NT2/D1 (cell line): ENCODE measurements at regions not wholly inside any gene's neighbourhood (a gene's known extent, or its start where the extent isn't known, plus 50 kb on each side); places are given as distances from the start of the nearest gene placed in this dataset.

ENCODE experiments used
- DNase-seq: peaks from one replicate; pipeline ENCODE4 v3.0.0-alpha.2; 2011; ENCODE audit warnings: low read depth, low spot score
- H3K27me3 ChIP-seq: 2 replicates; pipeline ENCODE4 v1.6.0; 2011; ENCODE audit warnings: mild to moderate bottlenecking; ENCODE audit not compliant: insufficient read length, insufficient read depth
- H3K36me3 ChIP-seq: 2 replicates; pipeline ENCODE4 v1.6.1; 2011; ENCODE audit warnings: mild to moderate bottlenecking, low read length, mixed read lengths; ENCODE audit not compliant: insufficient read depth, insufficient read length
- H3K4me1 ChIP-seq: 2 replicates; pipeline ENCODE4 v1.5.1; 2011; ENCODE audit not compliant: insufficient read depth, insufficient read length
- H3K4me3 ChIP-seq: 2 replicates; pipeline ENCODE4 v1.5.1; 2011; ENCODE audit warnings: low read depth; ENCODE audit not compliant: insufficient read length
- H3K9ac ChIP-seq: 2 replicates; pipeline ENCODE4 v1.6.0; 2011; ENCODE audit warnings: low read depth; ENCODE audit not compliant: insufficient read length
- H3K9me3 ChIP-seq: 2 replicates; pipeline ENCODE4 v1.5.1; 2011; ENCODE audit warnings: mild to moderate bottlenecking, low read length; ENCODE audit not compliant: insufficient read depth
- SUZ12 ChIP-seq: IDR thresholded peaks from 2 replicates; pipeline ENCODE4 v1.6.1; 2011; ENCODE audit not compliant: insufficient read length, insufficient read depth; ENCODE audit errors: extremely low read depth
- YY1 ChIP-seq: IDR thresholded peaks from 2 replicates; pipeline ENCODE4 v1.6.1; 2011; ENCODE audit not compliant: insufficient read length, insufficient read depth
- ZNF274 ChIP-seq: IDR thresholded peaks from 2 replicates; pipeline ENCODE4 v1.6.1; 2011; ENCODE audit warnings: mild to moderate bottlenecking, low read depth, low read length

GRCh38 chr20:16220826-16221225 lies 352.4 kb downstream of the KIF16B start:
- no peaks in the 10 kb centered on the region for H3K27me3 ChIP-seq
- no peaks in the 10 kb centered on the region for H3K36me3 ChIP-seq
- H3K4me1 ChIP-seq: no peaks in the 10 kb centered on the region
- H3K4me3 ChIP-seq: no peak overlapping the region
- no peak for TF ChIP-seq ZNF274
- TF ChIP-seq YY1: no peak
- no peak for TF ChIP-seq SUZ12
- no peak overlapping the region for H3K9ac ChIP-seq
- H3K9me3 ChIP-seq: peaks cover 4% of the 10 kb centered on the region; the same call in 1 of the 2 replicates
- DNase-seq: no peak

- TF ChIP-seq ZNF274 (no peak), YY1 (no peak), SUZ12 (no peak)
- H3K4me3 ChIP-seq: no peak overlapping the region
- no peaks in the 10 kb centered on the region for H3K36me3 ChIP-seq
These were observed 354.1 kb downstream of the KIF16B start for GRCh38 chr20:16219182-16219581.

GRCh38 chr20:16216914-16217230 lies 356.4 kb downstream of the KIF16B start:
- no peak for TF ChIP-seq ZNF274
- TF ChIP-seq YY1: no peak
- no peak for TF ChIP-seq SUZ12
- DNase-seq: no peak
- H3K9me3 ChIP-seq: peaks cover 4% of the 10 kb centered on the region; the same call in 1 of the 2 replicates

More at GRCh38 chr20:16219182-16219581, 354.1 kb downstream of the KIF16B start:
- Histone ChIP-seq H3K27me3 (no peaks in the 10 kb centered on the region), H3K4me1 (no peaks in the 10 kb centered on the region), H3K9me3 (peaks cover 4% of the 10 kb centered on the region; the same call in 1 of the 2 replicates), H3K9ac (no peak overlapping the region)
- no peak for DNase-seq

GRCh38 chr20:16216227-16216913 lies 356.9 kb downstream of the KIF16B start:
- no peak for DNase-seq
- peaks cover 4% of the 10 kb centered on the region; the same call in 1 of the 2 replicates for H3K9me3 ChIP-seq
- no peak overlapping the region for H3K9ac ChIP-seq

More at GRCh38 chr20:16216914-16217230, 356.4 kb downstream of the KIF16B start:
- Histone ChIP-seq H3K27me3 (no peaks in the 10 kb centered on the region), H3K4me3 (no peak overlapping the region), H3K9ac (no peak overlapping the region), H3K4me1 (no peaks in the 10 kb centered on the region), H3K36me3 (no peaks in the 10 kb centered on the region)

GRCh38 chr20:16215041-16215440 lies 358.2 kb downstream of the KIF16B start:
- Histone ChIP-seq H3K4me1 (no peaks in the 10 kb centered on the region), H3K4me3 (no peak overlapping the region), H3K36me3 (no peaks in the 10 kb centered on the region), H3K27me3 (no peaks in the 10 kb centered on the region), H3K9ac (no peak overlapping the region), H3K9me3 (no peaks in the 10 kb centered on the region)
- no peak for TF ChIP-seq YY1
- no peak for TF ChIP-seq ZNF274
- no peak for TF ChIP-seq SUZ12
- DNase-seq: peak; percentile 16

More at GRCh38 chr20:16216227-16216913, 356.9 kb downstream of the KIF16B start:
- no peak overlapping the region for H3K4me3 ChIP-seq
- H3K4me1 ChIP-seq: no peaks in the 10 kb centered on the region
- TF ChIP-seq ZNF274 (no peak), YY1 (no peak), SUZ12 (no peak)
- H3K27me3 ChIP-seq: no peaks in the 10 kb centered on the region
- no peaks in the 10 kb centered on the region for H3K36me3 ChIP-seq

- H3K9me3 ChIP-seq: no peaks in the 10 kb centered on the region
- H3K4me1 ChIP-seq: no peaks in the 10 kb centered on the region
- no peaks in the 10 kb centered on the region for H3K27me3 ChIP-seq
- TF ChIP-seq ZNF274 (no peak), YY1 (no peak), SUZ12 (no peak)
- no peak overlapping the region for H3K4me3 ChIP-seq
- H3K36me3 ChIP-seq: no peaks in the 10 kb centered on the region
- no peak overlapping the region for H3K9ac ChIP-seq
- DNase-seq: no peak
These were observed 360.5 kb downstream of the KIF16B start for GRCh38 chr20:16212790-16213189.

GRCh38 chr20:16209951-16210361 lies 363.3 kb downstream of the KIF16B start:
- Histone ChIP-seq H3K9ac (no peak overlapping the region), H3K27me3 (no peaks in the 10 kb centered on the region), H3K9me3 (no peaks in the 10 kb centered on the region), H3K36me3 (no peaks in the 10 kb centered on the region), H3K4me1 (no peaks in the 10 kb centered on the region), H3K4me3 (no peak overlapping the region)
- DNase-seq: no peak
- TF ChIP-seq SUZ12 (no peak), ZNF274 (no peak), YY1 (no peak)
